HG03558 (cell line): ENCODE measurements at regions not wholly inside any gene's neighbourhood (a gene's known extent, or its start where the extent isn't known, plus 50 kb on each side); places are given as distances from the start of the nearest gene placed in this dataset.

ENCODE experiments used
- ATAC-seq: cut with Tn5 transposase; IDR thresholded peaks from one replicate; pipeline ENCODE4 v1.9.1; 2021; ENCODE audit warnings: moderate number of reproducible peaks; ENCODE audit not compliant: unreplicated experiment; ENCODE audit errors: extremely low read depth

DNA sequence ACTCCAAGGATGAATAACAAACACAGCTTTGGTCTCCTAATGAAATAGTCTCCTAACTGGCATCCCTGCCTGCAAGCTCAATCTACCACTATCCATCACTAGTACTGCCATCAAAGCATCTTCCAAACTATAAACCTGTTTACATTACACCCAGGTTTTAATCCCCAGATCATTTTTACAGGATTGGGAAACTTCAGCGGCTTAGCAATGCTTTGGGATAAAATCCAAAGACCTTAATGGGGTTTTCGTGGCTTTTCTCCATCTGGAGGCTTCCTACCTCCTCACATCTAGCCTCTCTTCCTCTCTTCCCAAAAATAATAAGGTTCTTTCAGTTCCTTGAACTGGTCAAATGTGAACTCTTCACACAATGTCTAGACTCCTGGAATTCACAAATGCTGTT lies 92.2 kb upstream of the SETBP1 start:
- ATAC-seq, result no peak

GRCh38 chr18:44589693-44590355 lies 90.9 kb upstream of the SETBP1 start:
- no peak for ATAC-seq

DNA sequence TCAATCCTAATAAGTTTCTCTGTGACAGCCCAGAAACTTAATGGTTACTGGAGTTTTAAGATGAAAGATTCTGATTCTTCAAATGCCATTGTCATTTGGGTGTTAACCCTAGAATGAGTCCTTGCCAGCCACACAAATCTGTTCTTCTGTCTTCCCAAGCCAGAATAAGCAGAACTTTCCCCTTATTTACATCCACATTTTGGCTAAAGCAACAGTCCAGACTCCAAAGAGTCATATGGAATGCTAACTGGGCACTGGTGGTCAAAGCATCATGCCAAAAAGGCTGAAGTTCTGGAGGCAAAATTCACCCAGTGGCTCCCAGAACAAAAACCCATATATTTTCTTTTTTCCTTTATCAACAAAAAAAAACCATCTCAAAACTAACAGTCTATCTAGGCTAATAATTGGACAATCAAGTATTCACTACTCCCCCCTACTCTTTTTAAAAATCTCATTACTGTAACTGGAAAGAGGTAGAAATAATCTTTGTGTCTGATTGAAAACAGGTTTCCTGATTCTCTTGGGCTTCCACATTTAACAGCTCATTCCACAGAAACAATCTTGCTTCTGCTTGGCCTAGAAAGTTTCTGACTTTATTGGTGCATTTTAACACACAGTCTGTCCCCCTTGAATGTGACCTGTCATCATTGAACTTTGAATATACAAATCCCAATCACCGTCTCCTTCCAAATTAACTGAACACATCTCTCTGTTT lies 89.6 kb upstream of the SETBP1 start:
- ATAC-seq, result no peak

DNA sequence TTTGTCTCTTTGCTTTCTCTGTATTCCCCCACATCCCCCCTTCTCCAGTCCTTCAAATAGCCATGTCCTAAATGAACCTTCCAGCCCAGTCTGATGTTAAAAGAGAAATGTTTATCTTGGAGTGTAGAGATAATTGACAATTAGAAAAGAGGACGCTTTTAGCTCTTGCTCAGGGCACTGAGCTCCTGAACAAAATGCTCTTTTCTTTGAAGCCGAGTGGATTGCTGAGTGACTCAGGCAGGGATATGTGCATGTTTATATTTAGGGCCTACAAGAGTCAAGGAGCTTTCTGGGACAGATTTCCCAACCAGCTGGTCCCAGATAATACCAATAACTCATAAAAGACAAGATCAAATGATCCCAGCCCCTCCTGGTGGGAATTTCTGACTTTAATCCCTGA lies 88.0 kb upstream of the SETBP1 start:
- no peak for ATAC-seq

- no peak for ATAC-seq
These were observed 85.8 kb upstream of the SETBP1 start for GRCh38 chr18:44594799-44595467.

DNA sequence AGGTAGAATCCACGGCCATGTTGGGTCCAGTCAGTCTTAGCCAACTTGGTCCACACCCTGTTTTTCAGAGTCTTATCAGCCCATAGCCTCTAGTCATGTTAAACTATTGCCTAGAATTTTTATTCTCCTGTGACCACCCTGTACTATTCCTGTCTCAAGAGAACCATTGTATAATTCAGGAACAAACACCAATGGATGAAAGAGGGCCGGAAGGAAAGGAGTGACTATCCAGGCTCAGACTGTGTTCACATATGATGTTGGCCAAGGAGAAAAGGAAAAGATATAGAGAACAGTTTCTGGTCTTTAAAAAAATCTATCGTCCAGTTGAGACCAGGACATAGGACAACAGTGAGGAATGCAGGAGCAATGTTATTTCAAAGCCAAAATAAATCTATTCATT lies 82.9 kb upstream of the SETBP1 start:
- ATAC-seq, result no peak

GRCh38 chr18:44598514-44598913 lies 82.2 kb upstream of the SETBP1 start:
- no peak for ATAC-seq

DNA sequence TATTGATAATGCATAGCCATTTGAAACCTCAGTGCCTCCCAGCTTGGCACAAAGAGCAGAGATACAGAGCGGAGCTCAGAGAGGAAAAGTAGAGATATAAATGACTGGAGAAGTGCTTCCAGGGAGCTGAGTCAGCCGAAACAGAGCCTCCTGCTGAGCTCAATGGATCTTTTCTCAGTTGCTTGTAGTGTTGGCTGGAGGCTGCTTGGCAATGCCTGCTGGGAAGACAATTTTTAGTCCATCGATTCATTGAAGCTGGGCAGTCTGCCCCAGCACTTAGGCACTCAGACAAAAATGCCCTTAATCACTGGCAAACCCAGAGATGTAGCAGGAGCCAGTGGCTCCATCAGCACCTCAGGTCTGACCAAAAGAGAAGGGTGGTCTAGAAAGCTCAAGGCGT lies 81.3 kb upstream of the SETBP1 start:
- no peak for ATAC-seq

DNA sequence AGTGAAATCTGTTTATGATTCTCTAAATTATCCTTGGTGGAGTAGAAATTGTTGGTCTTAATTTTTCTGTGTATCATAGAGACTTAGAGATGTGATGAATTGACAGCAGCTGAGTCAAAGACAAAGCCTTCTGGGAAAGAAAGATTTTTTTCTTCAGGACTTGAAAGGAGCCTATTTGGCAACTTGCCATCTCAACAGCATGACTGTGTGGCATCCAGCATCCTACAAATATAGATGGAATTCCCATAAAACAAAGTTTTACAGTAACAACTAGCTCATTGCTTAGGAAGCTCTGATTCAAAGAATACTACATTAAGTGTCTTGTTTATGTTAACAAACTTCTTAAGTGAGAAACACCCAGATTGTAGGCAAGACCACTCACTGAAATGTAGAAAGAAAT lies 79.2 kb upstream of the SETBP1 start:
- no peak for ATAC-seq

DNA sequence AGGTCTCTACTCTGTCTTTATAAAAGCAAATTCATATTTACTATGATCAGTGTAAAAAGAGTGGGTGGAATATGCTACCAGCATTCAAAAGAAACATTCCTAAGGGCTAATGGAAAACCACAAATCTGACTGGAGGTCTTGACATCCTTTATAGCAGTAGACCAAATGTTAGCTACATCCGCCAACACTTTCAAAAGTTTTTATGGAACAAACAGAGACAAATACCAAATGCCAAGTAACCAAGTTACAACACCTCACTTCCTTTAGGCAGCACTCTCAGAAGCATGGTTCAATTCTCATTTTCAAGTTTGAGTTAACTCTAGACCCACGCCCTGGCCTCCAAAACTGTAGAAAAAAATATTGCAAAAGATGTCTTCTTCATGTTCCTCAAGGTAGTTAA lies 78.3 kb upstream of the SETBP1 start:
- no peak for ATAC-seq

DNA sequence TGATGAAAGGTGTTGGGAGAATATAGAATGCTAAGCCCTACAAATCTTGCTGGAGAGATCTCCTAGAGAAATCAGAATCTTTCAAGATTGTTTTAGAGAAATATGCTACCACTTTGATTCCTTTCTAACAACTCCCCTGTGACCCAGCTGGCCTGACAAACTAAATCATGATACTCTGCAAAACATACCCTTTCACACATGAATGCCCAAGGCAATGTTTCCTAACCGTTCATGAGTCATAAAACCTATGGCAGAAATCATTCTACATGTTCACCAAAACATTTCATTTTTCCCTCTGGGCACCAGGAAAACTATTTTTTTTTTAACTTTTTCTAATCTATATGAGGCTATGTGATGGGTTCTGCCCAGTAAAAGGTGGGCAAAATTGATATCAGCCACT lies 77.8 kb upstream of the SETBP1 start:
- ATAC-seq, result no peak

- ATAC-seq, result no peak
These were observed 71.3 kb upstream of the SETBP1 start for GRCh38 chr18:44609181-44609941.

DNA sequence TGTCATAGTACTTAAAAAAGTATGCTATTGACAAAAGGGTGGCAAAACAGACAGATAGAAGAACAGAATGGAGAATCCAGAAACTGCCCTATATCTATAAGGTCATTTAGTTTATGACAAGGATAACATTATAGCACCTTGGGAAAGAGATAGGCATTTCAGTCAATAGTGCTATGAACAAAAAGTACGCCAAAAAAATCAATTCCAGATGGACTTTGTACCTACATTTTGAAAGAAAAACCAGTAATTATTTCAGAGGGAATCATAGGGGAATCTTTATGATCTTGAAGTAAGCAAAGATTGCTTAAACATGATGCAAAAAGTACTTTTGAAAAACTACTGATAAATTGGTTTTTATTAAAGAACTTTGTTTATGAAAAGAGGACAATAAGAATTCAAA lies 59.9 kb upstream of the SETBP1 start:
- ATAC-seq, result no peak

DNA sequence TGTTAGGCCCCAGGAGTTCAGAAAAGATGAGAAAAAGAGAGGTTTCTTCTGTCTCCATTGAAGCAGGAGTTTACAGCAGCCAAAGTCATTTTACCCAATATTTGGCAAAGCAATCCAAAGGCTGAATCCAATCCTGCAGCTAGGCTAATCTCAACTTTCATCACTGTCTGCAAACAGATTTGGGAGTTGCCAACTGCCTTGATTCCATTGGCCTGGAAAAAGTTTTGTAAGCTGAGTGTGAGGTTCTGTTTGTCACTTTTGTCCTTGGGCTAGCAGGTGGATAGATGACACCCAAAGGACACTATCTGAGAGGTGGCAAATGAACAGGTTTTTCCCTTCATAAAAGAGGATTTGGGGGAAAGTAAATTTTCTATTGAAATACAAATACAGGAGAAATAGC lies 56.6 kb upstream of the SETBP1 start:
- ATAC-seq, result no peak

- no peak for ATAC-seq
These were observed 55.3 kb upstream of the SETBP1 start for GRCh38 chr18:44625386-44625785.

GRCh38 chr18:44626236-44626635 lies 54.5 kb upstream of the SETBP1 start:
- no peak for ATAC-seq

DNA sequence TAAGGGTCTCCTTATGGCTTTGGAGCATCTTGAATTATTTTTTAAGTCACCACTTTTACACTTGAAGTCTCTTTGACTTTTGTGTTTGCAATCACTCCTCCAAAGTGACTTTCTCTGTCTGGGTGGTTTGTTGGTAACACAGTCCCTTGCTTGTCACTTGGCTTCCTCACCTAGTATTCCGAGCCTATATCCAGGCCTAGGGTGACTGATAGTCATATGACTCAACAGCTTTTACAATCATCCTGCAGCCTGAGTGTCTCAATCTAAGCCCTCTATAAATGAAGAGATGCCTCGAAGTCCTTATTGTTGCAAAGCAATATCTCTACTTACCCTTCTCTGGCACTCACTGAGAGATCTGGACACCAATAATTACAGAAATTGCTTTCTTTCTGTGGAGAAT lies 53.9 kb upstream of the SETBP1 start:
- no peak for ATAC-seq

GRCh38 chr18:44627280-44627679 lies 53.4 kb upstream of the SETBP1 start:
- no peak for ATAC-seq

DNA sequence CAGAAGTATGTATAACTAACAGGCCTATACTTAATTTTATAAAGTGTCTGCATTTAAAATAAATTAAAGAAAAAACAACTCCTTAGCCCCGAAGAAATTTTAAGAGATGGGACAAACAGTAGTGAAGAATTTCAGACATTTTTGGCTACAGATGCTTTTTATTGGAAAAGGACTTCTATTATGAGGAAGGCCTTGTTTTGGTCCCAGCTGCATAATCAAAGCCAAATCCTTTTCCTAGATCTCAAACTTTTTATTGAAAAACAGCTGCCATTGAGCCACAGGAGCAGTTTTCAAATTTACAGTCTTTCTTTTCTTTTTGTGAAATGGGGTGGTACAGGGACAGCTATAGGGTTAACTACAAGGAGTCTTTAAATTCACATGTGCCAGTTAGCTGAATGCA lies 51.3 kb upstream of the SETBP1 start:
- no peak for ATAC-seq

GRCh38 chr18:44630118-44630517 lies 50.6 kb upstream of the SETBP1 start:
- no peak for ATAC-seq
